GM12878 (cell line): ENCODE measurements at regions not wholly inside any gene's neighbourhood (a gene's known extent, or its start where the extent isn't known, plus 50 kb on each side); places are given as distances from the start of the nearest gene placed in this dataset.

ENCODE experiments used
- ATAC-seq: fragments of 200-7000 bp; cut with Tn5 transposase; 3 replicates; pipeline ENCODE4 v1.9.1; 2020; ENCODE audit warnings: mild to moderate bottlenecking, moderate library complexity
- BruUV-seq: library from RNA; stranded (reverse); fragments of 400-500 nt; replicated peaks from 2 replicates; lab custom pipeline; 2021; lab: Mats Ljungman, UMichigan
- CTCF ChIA-PET: fragments of 300-600 bp; sonication (Branson Sonifier 250); formaldehyde crosslinking; extraction: SDS; loops from one replicate; lab custom pipeline; 2021; ENCODE audit warnings: inconsistent platforms; lab: Yijun Ruan, JAX
- POLR2A ChIA-PET: fragments of 350-600 bp; formaldehyde crosslinking; extraction: SDS; loops from one replicate; lab custom pipeline; 2021; ENCODE audit warnings: inconsistent platforms; lab: Charles Lee
- RAD21 ChIA-PET: fragments of 300-600 bp; sonication (Branson Sonifier 250); formaldehyde crosslinking; loops from one replicate; lab custom pipeline; 2023; ENCODE audit warnings: antibody characterized with exemption; ENCODE audit not compliant: unreplicated experiment; lab: Charles Lee
- SMC1A ChIA-PET: fragments of 300-600 bp; sonication (Branson Sonifier 250); formaldehyde crosslinking; loops from one replicate; lab custom pipeline; 2023; ENCODE audit not compliant: unreplicated experiment, uncharacterized antibody; lab: Charles Lee
- DNase-seq: peaks from one replicate; pipeline ENCODE4 v3.0.0-alpha.2; 2011; ENCODE audit warnings: low read depth, low spot score
- FAIRE-seq: peaks from 3 replicates; lab custom pipeline; 2011; peaks lifted over from hg19 to GRCh38; lab: Jason Lieb, UNC
- H2AFZ ChIP-seq: 2 replicates; pipeline ENCODE4 v1.6.0; 2011; ENCODE audit warnings: low read depth, low read length, control low read depth; ENCODE audit not compliant: control insufficient read depth
- H3K27ac ChIP-seq: 2 replicates; pipeline ENCODE4 v1.5.1; 2011; ENCODE audit warnings: control low read depth; ENCODE audit not compliant: control insufficient read depth, insufficient read depth
- H3K27me3 ChIP-seq, 2 experiments: replicated peaks in 1 of 2; 2 replicates each; pipeline versions ENCODE4 v1.6.0 to v1.6.1; 2011; ENCODE audit warnings: low read length in 1 of 2; ENCODE audit not compliant: control insufficient read depth in 2 of 2, insufficient read depth in 2 of 2
- H3K36me3 ChIP-seq, 2 experiments: 2 replicates each; pipeline ENCODE4 v1.5.1; 2011; ENCODE audit warnings: low read length in 1 of 2; ENCODE audit not compliant: control insufficient read depth in 2 of 2, insufficient read depth in 2 of 2
- H3K4me1 ChIP-seq: 2 replicates; pipeline ENCODE4 v1.6.1; 2011; ENCODE audit warnings: mild to moderate bottlenecking, low read length, moderate library complexity, mixed read lengths; ENCODE audit not compliant: control insufficient read depth, insufficient read depth
- H3K4me2 ChIP-seq: 2 replicates; pipeline ENCODE4 v1.6.0; 2011; ENCODE audit warnings: control low read depth; ENCODE audit not compliant: control insufficient read depth, insufficient read depth
- H3K4me3 ChIP-seq: fragments of 200-600 bp; sonication (generic); 2 replicates; pipeline ENCODE4 v1.5.1; 2016
- H3K79me2 ChIP-seq: 2 replicates; pipeline ENCODE4 v1.6.0; 2011; ENCODE audit warnings: low read length; ENCODE audit not compliant: control insufficient read depth, insufficient read depth
- H3K9ac ChIP-seq: 2 replicates; pipeline ENCODE4 v1.8.0; 2011; ENCODE audit warnings: low read length, control low read depth, mixed read lengths; ENCODE audit not compliant: control insufficient read depth, insufficient read depth
- H3K9me3 ChIP-seq: replicated peaks from 3 replicates; pipeline ENCODE4 v1.5.1; 2011; ENCODE audit warnings: mild to moderate bottlenecking, low read length; ENCODE audit not compliant: control insufficient read depth, insufficient read depth
- H4K20me1 ChIP-seq: 2 replicates; pipeline ENCODE4 v1.6.0; 2011; ENCODE audit not compliant: control insufficient read depth, insufficient read depth
- CEBPB ChIP-seq, 2 experiments: fragments of 150-350 bp in 1 of 2; IDR thresholded peaks; 2 replicates each; pipeline ENCODE4 v1.6.1; 2012 to 2014; ENCODE audit warnings: low read depth in 2 of 2, low read length in 2 of 2, borderline replicate concordance in 1 of 2, inconsistent platforms in 1 of 2
- CHD2 ChIP-seq: IDR thresholded peaks from 2 replicates; pipeline ENCODE4 v1.6.1; 2011; ENCODE audit warnings: low read depth, low read length, improper control_type of control experiment, borderline replicate concordance
- FOXK2 ChIP-seq: fragments of 450-650 bp; IDR thresholded peaks from 2 replicates; pipeline ENCODE4 v1.6.1; 2017; ENCODE audit warnings: mild to moderate bottlenecking, moderate library complexity
- MAX ChIP-seq: IDR thresholded peaks from 2 replicates; pipeline ENCODE4 v1.6.1; 2012; ENCODE audit warnings: low read depth, low read length, improper control_type of control experiment
- MTA3 ChIP-seq: IDR thresholded peaks from 2 replicates; pipeline ENCODE4 v1.6.1; 2012; ENCODE audit warnings: low read length, inconsistent platforms, borderline replicate concordance
- MYB ChIP-seq: fragments of 150-350 bp; IDR thresholded peaks from 2 replicates; pipeline ENCODE4 v1.6.1; 2014; ENCODE audit warnings: mild to moderate bottlenecking, low read depth, low read length, borderline replicate concordance
- NFIC ChIP-seq: IDR thresholded peaks from 2 replicates; pipeline ENCODE4 v1.6.1; 2012; ENCODE audit warnings: low read depth, mild to moderate bottlenecking, inconsistent platforms, low read length, moderate library complexity
- PAX5 ChIP-seq: IDR thresholded peaks from 2 replicates; pipeline ENCODE4 v1.6.1; 2011; ENCODE audit warnings: low read depth, low read length, borderline replicate concordance
- POU2F2 ChIP-seq: IDR thresholded peaks from 3 replicates; pipeline ENCODE4 v1.6.1; 2011; ENCODE audit warnings: low read depth, mild to moderate bottlenecking, low read length, borderline replicate concordance
- SMC3 ChIP-seq: IDR thresholded peaks from 2 replicates; pipeline ENCODE4 v1.6.1; 2011; ENCODE audit warnings: low read length, improper control_type of control experiment, borderline replicate concordance
- SUZ12 ChIP-seq: fragments of 200-600 bp; sonication (generic); IDR thresholded peaks from one replicate; pipeline ENCODE4 v1.6.1; 2018; ENCODE audit warnings: antibody characterized with exemption, mild to moderate bottlenecking; ENCODE audit not compliant: unreplicated experiment
- ZNF207 ChIP-seq: fragments of 450-650 bp; IDR thresholded peaks from 2 replicates; pipeline ENCODE4 v1.6.1; 2014; ENCODE audit warnings: antibody characterized with exemption, mild to moderate bottlenecking, borderline replicate concordance
- ZNF384 ChIP-seq: IDR thresholded peaks from 2 replicates; pipeline ENCODE4 v1.6.1; 2012; ENCODE audit warnings: low read depth, mild to moderate bottlenecking, low read length, improper control_type of control experiment, borderline replicate concordance
- WGBS: methylation state at CpG from one replicate; pipeline ENCODE4 v1.1.6; 2016; ENCODE audit warnings: low lambda C conversion rate; ENCODE audit not compliant: insufficient replicate concordance, insufficient coverage; ENCODE audit errors: missing lambda C conversion rate; 5-methylcytosine and 5-hydroxymethylcytosine counted together
- in situ Hi-C: fragments of 300-500 bp; cut with MboI; formaldehyde crosslinking; loops from 9 replicates; pipeline ENCODE4 v1.14.3; 2018; ENCODE audit warnings: mixed read lengths
- intact Hi-C: fragments of 100-400 bp; cut with micrococcal nuclease; formaldehyde crosslinking; loops from one replicate; pipeline ENCODE4 v1.14.2; 2022; ENCODE audit not compliant: unreplicated experiment

- intact Hi-C loops (no loop called here), in situ Hi-C loops (no loop called here)
- Histone ChIP-seq H3K4me2 (no peak overlapping the region), H3K27me3 (no peaks in the 10 kb centered on the region), H4K20me1 (no peaks in the 10 kb centered on the region), H3K9me3 (no peaks in the 10 kb centered on the region), H3K4me3 (no peak overlapping the region), H3K79me2 (no peaks in the 10 kb centered on the region), H3K4me1 (no peaks in the 10 kb centered on the region), H3K27ac (no peak overlapping the region), H3K36me3 (no peaks in the 10 kb centered on the region), H2AFZ (no peak overlapping the region), H3K9ac (no peak overlapping the region)
- RAD21 ChIA-PET: no interaction called here
- FAIRE-seq: no peak
- POLR2A ChIA-PET: no interaction called here
- no TSS peak for BruUV-seq
- WGBS: 0% methylated on average over 1 of the region's 1 CpG
- no peak for DNase-seq
- ATAC-seq: peak; percentile 87
- CTCF ChIA-PET: no interaction called here
- TF ChIP-seq POU2F2: no peak
- no peak for TF ChIP-seq SUZ12
- no peak for TF ChIP-seq ZNF384
- no peak for TF ChIP-seq PAX5
- SMC1A ChIA-PET: no interaction called here
Observed at GRCh38 chr4:34709564-34709963, 1534.8 kb downstream of the ARAP2 start.

GRCh38 chr4:34718576-34719245 is 1525.6 kb downstream of the ARAP2 start:
- SMC1A ChIA-PET: no interaction called here
- Histone ChIP-seq H3K27me3 (no peaks in the 10 kb centered on the region), H3K9ac (no peak overlapping the region), H2AFZ (no peak overlapping the region), H3K4me1 (no peaks in the 10 kb centered on the region), H3K79me2 (no peaks in the 10 kb centered on the region), H3K4me2 (no peak overlapping the region), H3K27ac (no peak overlapping the region)
- no TSS peak for BruUV-seq
- CTCF ChIA-PET: no interaction called here
- RAD21 ChIA-PET: no interaction called here
- no peak for ATAC-seq
- WGBS: 45% methylated on average over 5 of the region's 5 CpGs
- TF ChIP-seq SMC3: no peak
- no peak for TF ChIP-seq CEBPB (IDR thresholded peaks at IDR 0.05; ENCODE audit: borderline replicate concordance in 1 of 2, low read depth in 2 of 2, low read length in 2 of 2)
- no peak for TF ChIP-seq MAX
- no peak for TF ChIP-seq ZNF207
- TF ChIP-seq NFIC: no peak
- no peak for TF ChIP-seq MTA3
- TF ChIP-seq MYB: no peak
- no peak for TF ChIP-seq FOXK2
- no peak for TF ChIP-seq CHD2
- TF ChIP-seq, all 136 proteins: peak for 0
- in situ Hi-C loops: no loop called here
- DNase-seq (no peak), FAIRE-seq (no peak)
- POLR2A ChIA-PET: no interaction called here
- no peak overlapping the region for H3K4me3 ChIP-seq
- intact Hi-C loops: no loop called here
- no peaks in the 10 kb centered on the region for H3K36me3 ChIP-seq
- H4K20me1 ChIP-seq: no peaks in the 10 kb centered on the region
- H3K9me3 ChIP-seq: no peaks in the 10 kb centered on the region
